Limb (tissue), 2 donors: ENCODE measurements at regions not wholly inside any gene's neighbourhood (a gene's known extent, or its start where the extent isn't known, plus 50 kb on each side); places are given as distances from the start of the nearest gene placed in this dataset.
A peak's percentile ranks its signal among the peaks of the same experiment; 100 is the strongest.

Experiments
- DNase-seq, 2 donors: peaks; one replicate each; pipeline ENCODE4 v3.0.0-alpha.2; 2016; ENCODE audit errors: extremely low spot score in 2 of 2

GRCh38 chr3:124530916-124531315 is 199.3 kb upstream of the UMPS start:
- DNase-seq, result no peak

DNA sequence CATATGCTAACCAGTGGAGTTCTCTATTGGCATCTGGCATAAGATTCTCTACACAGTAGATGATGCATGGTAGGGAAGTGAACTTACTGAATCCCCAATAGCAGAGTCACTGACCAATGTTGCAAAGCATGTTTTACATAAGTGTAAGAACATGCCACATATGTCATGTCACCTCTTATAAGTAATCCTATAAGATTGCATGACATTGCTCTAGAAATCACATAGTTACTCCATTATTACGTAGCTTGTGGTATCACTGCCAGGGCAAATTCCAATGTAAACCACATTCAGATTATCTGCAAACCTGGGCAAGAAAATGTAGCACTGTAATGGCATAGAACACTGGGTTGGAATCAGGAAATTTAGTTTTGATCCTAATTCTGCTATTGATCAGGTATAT is 198.2 kb upstream of the UMPS start:
- no peak for DNase-seq

DNA sequence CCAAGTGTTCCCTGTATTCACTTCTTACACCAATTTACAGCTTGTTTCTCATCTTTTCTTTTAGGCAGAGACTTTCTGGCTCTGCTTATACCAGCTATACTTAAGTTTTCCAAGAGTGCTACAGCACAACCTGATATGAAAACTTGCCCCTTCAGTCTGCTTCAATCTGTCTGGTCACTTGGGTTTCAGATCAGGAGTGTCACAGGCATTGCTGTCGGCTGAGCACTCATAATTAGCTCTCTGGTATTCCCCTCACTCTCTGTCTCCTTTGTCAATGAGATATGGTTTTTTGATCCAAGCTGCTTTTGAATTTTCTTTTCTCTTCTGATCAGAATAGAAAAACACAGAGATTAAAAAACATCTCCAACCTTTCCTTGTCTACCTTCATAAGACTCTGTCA is 194.9 kb upstream of the UMPS start:
- DNase-seq, result no peak

- DNase-seq, result no peak
Observed at GRCh38 chr3:124540550-124541211, 189.6 kb upstream of the UMPS start.

DNA sequence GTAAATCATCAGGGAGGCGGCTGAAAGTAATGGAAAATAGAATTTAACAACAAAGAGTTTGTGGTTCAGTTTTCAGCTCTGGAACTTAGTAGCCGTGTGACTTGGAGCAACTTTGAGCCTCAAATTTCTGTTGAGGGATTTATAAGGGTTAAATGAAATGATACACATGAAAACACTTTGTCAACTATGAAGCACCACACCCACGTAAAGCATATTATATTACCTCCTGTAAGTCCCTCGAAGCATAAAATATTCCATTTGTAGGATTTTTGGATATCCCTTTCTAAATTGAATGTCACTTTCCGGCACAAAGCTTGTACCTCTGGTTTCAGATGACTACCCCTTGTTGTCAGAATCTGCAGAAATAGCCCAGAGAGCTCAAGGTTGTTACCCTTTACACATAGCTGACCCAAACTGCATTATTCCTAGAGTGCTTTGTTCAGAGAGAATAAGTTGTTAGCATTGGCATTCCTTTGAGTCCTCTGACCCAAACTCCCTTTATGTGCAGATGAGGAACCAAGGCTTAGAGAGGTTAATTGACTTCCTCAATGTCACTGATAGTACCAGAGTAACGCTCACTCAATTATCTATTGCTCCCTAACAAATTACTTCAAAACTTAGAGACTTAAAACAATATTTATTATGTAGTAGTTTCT is 187.9 kb upstream of the UMPS start:
- DNase-seq, result no peak

DNA sequence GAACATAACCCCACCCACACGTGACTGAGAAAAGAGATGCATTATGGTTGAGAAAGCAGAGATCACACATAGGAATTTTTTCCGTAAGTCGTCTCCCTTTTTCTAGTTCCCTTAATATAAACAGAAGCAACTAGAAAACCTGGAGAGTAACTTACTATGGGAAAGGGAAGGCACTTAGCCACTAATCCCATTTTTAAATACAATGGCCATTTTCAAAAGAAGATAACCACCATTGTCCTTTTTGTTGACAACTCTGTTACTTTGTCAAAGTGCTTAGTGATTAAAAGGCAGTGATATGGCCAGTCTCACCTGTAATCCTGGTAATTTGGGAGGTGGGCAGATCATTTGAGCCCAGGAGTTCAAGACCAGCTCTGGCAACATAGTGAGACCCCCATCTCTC is 184.4 kb upstream of the UMPS start:
- DNase-seq, result no peak

GRCh38 chr3:124552224-124552623 is 178.0 kb upstream of the UMPS start:
- no peak for DNase-seq

GRCh38 chr3:124553178-124553577 is 177.1 kb upstream of the UMPS start:
- no peak for DNase-seq

DNA sequence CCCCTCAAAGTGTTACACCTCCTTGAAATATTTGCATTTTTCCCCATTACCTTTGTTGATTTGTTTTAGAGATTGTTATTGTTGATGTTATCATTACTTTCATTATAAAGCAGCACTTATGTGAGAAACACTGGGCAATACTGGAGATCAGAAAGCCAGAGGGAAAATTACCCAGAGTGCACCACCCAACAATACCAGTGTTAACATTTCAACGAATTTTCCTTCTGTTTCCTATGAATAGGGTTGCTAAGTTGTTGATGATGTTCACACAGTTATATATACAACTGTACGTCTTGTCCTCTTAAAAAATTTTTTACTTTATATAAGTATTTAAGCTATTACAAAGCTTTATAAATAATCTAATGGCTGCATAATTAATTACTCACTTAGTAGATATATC is 173.6 kb upstream of the UMPS start:
- DNase-seq, result no peak

DNA sequence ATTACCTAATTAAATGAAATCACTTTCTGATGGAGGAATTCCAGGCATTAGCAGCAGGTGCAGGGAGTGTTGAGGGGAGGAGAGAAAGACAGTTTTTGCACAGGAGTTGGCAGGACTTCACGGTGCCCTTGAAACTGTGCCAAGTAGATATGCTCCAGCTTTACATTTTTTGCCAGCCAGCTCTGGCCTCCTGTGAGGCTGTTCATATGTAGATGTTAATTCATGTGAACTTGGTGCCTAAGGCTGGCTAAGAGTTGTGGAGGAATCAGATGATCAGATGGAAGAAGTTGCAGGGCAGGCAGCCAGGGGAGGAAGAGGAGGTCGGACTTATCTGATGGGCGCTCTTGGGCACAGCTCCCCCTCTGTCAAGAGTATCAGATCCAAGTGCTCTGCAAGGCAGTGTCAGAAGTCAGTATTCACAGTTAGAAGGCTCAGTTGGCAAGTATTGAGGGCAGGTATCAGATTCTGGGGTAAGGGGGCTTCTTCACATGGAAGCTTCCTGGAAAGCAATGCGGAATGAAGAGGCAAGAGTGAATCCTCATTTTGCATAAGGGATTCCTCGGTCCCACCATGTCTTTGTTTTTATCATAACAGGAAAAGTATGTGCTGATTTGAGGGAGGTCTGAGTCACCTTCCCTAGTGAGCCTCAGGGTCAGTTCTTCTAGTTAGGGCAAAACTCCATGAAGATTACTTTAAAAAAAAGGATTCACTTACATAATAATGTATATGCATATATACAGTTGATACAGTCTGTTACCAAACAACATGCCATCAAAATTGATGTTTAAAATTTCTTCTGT is 172.6 kb upstream of the UMPS start:
- no peak for DNase-seq

DNA sequence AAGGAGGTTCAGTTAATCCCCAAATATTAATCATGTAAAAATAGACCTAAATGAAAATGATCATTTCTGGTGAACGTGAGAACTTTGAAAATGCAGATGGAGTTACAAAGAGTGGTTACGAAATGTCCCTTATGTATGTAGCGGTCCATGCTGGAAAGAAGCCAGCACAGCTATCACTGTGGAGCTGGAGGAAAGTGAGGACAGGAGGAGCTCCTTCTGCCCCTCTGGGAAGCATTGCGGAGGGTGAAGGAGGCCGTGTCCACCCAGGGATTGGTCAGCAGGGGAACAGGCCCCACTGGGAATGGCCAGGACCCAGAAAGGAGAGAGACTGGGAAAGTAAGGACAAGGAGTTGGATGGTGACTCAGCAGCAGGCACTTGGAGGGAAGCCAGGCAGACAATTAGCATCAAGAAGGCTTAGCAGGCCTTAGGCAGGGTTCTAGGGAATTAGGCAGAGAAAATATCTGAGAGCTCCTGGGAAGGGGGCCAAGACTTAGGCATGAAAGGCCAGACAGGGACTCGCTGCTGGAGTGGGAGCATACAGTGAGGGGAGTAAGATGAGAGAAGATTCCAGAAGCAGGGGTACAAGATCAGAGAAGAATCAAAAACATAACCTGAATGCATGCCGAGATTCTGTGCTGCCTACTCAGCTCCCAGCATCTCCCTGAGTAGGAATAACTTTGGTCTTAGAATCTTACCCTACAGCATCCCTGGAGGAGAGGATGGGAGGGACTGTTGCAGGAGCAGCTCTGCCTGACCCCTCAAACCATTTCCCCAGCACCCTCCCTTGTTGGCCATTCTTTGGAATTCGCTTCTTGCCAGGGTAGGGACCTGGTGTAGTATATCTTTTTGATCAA is 171.0 kb upstream of the UMPS start:
- peak; percentile 75 to 76 for DNase-seq

- DNase-seq, result peak; percentile 79 to 88
Observed at GRCh38 chr3:124559846-124560574, 170.2 kb upstream of the UMPS start.

DNA sequence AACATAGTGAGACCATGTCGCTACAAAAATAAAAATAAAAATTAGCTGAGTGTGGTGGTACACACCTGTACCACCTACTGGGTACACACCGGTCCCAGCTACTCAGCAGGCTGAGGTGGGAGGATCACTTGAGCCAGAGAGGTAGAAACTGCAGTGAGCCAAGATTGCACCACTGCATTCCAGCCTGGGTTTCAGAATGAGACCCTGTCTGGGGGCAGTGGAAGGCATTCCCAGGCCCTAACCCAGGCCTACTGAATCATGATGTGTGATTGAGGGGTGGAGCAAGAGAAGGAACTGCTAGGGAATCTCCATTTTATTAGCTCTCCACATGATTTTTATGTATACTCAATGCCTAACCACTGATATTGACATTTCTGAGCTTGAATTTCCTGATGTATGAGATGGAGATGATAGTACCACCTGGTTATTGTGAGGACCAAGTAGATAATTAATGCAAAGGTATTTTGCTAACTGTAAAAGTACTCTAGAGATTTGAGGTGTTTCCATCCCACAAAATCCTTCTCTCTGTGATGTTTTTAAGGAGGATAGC is 169.5 kb upstream of the UMPS start:
- no peak for DNase-seq

DNA sequence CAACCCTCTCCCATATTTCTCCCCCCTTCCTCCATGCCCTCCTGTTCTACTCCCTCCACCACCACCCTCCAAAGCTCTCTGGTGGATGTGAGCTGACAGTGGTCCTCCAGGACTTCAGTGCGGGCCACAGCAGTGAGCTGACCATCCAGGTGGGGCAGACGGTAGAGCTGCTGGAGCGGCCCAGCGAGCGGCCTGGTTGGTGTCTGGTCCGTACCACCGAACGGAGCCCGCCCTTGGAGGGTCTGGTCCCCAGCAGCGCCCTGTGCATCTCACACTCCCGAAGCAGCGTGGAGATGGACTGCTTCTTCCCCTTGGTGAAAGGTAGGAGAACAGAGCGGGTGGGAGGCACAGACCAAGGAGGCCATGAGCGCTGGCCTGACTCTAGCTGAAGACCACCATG is 167.5 kb upstream of the UMPS start:
- DNase-seq, result no peak

GRCh38 chr3:124563376-124563775 is 166.9 kb upstream of the UMPS start:
- no peak for DNase-seq

GRCh38 chr3:124565013-124565412 is 165.2 kb upstream of the UMPS start:
- peak; percentile 77 to 82 for DNase-seq

GRCh38 chr3:124565551-124565950 is 164.7 kb upstream of the UMPS start:
- DNase-seq, result no peak

DNA sequence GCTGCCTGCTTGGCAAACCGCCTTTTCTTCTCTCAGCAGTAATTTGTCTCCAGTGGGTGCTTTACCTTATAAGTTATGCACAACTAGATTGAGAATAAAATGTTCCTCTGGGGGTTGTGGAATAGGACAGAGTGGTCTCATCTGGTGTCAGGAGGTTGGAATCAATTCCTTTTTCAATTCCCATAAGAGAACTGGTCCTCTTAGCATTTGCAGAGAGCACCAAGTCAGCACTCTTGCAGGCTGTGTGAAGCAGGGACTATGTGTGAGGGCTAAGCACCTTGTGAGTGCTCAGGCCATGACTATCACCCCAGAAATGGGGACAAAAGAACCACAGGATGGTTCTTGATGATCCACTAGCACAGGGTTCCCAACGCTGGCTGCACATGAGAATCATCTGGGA is 163.6 kb upstream of the UMPS start:
- no peak for DNase-seq

DNA sequence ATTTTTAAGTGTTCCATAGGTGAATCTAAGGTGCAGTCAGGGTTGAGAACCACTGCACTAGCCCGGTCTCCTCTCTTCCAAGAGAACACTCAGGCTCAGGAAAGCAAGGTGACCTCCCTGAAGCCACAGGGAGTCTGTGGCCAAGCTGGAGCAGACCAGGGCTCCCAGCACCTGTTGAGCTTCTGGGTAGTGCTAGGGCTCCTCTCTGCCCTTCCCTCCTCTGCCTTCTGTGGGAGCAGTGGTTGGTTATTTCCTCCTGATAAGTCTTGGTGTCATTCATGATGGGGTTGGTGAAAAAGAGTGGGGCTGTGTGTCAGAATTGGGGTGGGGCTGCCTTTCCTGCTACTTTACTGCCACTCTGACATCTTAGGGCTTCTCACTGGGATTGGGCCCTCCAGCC is 163.1 kb upstream of the UMPS start:
- no peak for DNase-seq

GRCh38 chr3:124569761-124570160 is 160.5 kb upstream of the UMPS start:
- DNase-seq, result no peak

DNA sequence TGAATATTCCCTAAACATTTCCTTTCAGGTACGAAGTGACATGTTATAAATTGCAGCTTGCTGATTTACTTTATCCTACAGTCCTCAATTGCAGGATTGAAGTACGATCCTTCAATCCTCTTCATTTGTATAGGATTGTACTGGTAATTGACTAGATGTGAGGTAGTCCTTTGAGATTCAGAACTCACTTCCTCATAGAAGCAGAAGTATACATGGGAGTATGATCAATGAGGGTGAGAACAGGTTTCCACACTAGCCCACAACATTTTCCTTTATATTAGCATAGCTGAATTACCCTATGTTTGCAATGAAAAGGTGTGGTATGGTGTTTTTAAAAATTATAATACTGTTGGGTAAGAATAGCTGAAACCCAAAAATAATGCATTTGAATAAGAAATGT is 160.0 kb upstream of the UMPS start:
- DNase-seq, result no peak
